Left lung (tissue), 4 donors: ENCODE measurements at regions not wholly inside any gene's neighbourhood (a gene's known extent, or its start where the extent isn't known, plus 50 kb on each side); places are given as distances from the start of the nearest gene placed in this dataset.

ENCODE experiments used
- ATAC-seq: fragments of 200-7000 bp; cut with Tn5 transposase; one replicate; pipeline ENCODE4 v1.9.1; 2020; ENCODE audit warnings: moderate library complexity
- DNase-seq, 4 donors: peaks; one replicate each; pipeline ENCODE4 v3.0.0-alpha.2; 2013 to 2020
- H3K27ac ChIP-seq, 2 donors: fragments of 200-600 bp; sonication (generic) in 1 of 2; one replicate each; pipeline versions ENCODE4 v1.5.0 to v1.8.0; 2020 to 2021
- H3K27me3 ChIP-seq, 2 donors: fragments of 200-600 bp; sonication (generic) in 1 of 2; one replicate each; pipeline versions ENCODE4 v1.5.0 to v1.8.0; 2020 to 2021
- H3K36me3 ChIP-seq, 2 donors: fragments of 200-600 bp; sonication (generic) in 1 of 2; one replicate each; pipeline versions ENCODE4 v1.5.0 to v1.8.0; 2020 to 2021
- H3K4me1 ChIP-seq, 2 donors: fragments of 200-600 bp; one replicate each; pipeline ENCODE4 v1.8.0; 2021
- H3K4me3 ChIP-seq, 2 donors: fragments of 200-600 bp; sonication (generic) in 1 of 2; one replicate each; pipeline versions ENCODE4 v1.5.0 to v1.8.0; 2020 to 2021; ENCODE audit warnings: mild to moderate bottlenecking in 1 of 2
- H3K9me3 ChIP-seq, 2 donors: fragments of 200-600 bp; sonication (generic) in 1 of 2; one replicate each; pipeline versions ENCODE4 v1.5.0 to v1.8.0; 2020 to 2021
- CTCF ChIP-seq, 2 donors: fragments of 200-600 bp; sonication (generic) in 1 of 2; IDR thresholded peaks; one replicate each; pipeline versions ENCODE4 v1.5.0 to v1.8.0; 2021; ENCODE audit warnings: antibody characterized with exemption in 2 of 2
- intact Hi-C, 2 donors: fragments of 100-400 bp; cut with DNase I; formaldehyde crosslinking; loops; one replicate each; pipeline versions ENCODE4 v1.11.2 to v1.14.2; 2022
- donor health status: DM: no; HTN: yes; CAD: no.
- donor health status: DM: no; HTN: no; CAD: no.

GRCh38 chr1:218785928-218786327, 387.8 kb upstream of the LYPLAL1 start:
- Histone ChIP-seq H3K36me3 (no peaks in the 10 kb centered on the region), H3K9me3 (no peaks in the 10 kb centered on the region), H3K4me1 (no peaks in the 10 kb centered on the region), H3K27me3 (no peaks in the 10 kb centered on the region), H3K4me3 (no peak overlapping the region), H3K27ac (no peak overlapping the region)
- TF ChIP-seq CTCF (IDR thresholded peaks at IDR 0.05) = no peak
- DNase-seq (no peak), ATAC-seq (no peak)
- intact Hi-C loops = no loop called here

GRCh38 chr1:218787826-218788225, 385.9 kb upstream of the LYPLAL1 start:
- H3K36me3 ChIP-seq = no peaks in the 10 kb centered on the region
- H3K9me3 ChIP-seq = no peaks in the 10 kb centered on the region
- intact Hi-C loops = no loop called here
- no peak for ATAC-seq
- TF ChIP-seq CTCF (IDR thresholded peaks at IDR 0.05) = no peak
- DNase-seq = no peak
- H3K27me3 ChIP-seq = no peaks in the 10 kb centered on the region
- H3K27ac ChIP-seq = no peak overlapping the region
- no peak overlapping the region for H3K4me3 ChIP-seq
- no peaks in the 10 kb centered on the region for H3K4me1 ChIP-seq

- no peaks in the 10 kb centered on the region for H3K9me3 ChIP-seq
- intact Hi-C loops = no loop called here
Measured at GRCh38 chr1:218796773-218797172, 376.9 kb upstream of the LYPLAL1 start.

GRCh38 chr1:218802799-218803198, 370.9 kb upstream of the LYPLAL1 start:
- H3K9me3 ChIP-seq = peaks cover 0 to 2% of the 10 kb centered on the region in 2 donors
- no peaks in the 10 kb centered on the region for H3K4me1 ChIP-seq
- H3K27ac ChIP-seq = no peak overlapping the region
- DNase-seq = no peak
- ATAC-seq = no peak
- no peak overlapping the region for H3K4me3 ChIP-seq
- H3K27me3 ChIP-seq = no peaks in the 10 kb centered on the region
- H3K36me3 ChIP-seq = no peaks in the 10 kb centered on the region
- intact Hi-C loops = no loop called here
- no peak for TF ChIP-seq CTCF (IDR thresholded peaks at IDR 0.05)

More at GRCh38 chr1:218796773-218797172, 376.9 kb upstream of the LYPLAL1 start:
- DNase-seq (no peak), ATAC-seq (no peak)
- no peak overlapping the region for H3K4me3 ChIP-seq
- no peaks in the 10 kb centered on the region for H3K27me3 ChIP-seq
- H3K36me3 ChIP-seq = no peaks in the 10 kb centered on the region
- TF ChIP-seq CTCF (IDR thresholded peaks at IDR 0.05) = no peak
- H3K4me1 ChIP-seq = no peaks in the 10 kb centered on the region
- no peak overlapping the region for H3K27ac ChIP-seq

DNA sequence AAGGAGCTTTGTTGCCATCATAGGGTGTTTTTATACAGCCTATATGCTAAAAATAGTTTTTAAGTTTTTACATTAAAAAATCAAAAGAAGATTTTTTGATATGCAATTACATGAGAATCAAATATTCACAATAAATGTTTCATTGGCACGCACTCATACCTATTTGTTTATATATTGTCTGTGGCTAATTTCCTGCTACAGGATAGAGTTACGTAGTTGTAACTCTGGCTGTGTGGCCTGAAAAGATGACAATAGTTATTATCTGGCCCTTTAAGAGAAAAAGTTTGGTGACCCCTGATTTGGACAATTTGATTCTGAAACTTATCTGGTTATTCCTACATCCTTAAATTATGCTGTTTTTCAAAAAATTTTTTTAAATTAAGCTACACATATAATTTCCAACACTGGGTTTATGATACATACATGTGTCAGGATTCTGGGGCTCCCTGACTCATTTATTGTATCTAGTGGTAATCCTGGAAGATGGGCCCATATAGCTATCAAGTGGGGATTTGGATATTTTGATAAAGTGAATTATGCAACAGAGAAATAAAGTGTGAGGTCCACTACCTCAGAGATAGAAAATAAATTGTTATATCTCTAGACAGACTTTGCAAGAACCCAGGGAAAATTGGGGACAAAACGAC, 370.2 kb upstream of the LYPLAL1 start:
- TF ChIP-seq CTCF (IDR thresholded peaks at IDR 0.05) = no peak
- ATAC-seq (no peak), DNase-seq (no peak)
- Histone ChIP-seq H3K27ac (no peak overlapping the region), H3K4me1 (no peaks in the 10 kb centered on the region), H3K36me3 (no peaks in the 10 kb centered on the region), H3K27me3 (no peaks in the 10 kb centered on the region), H3K4me3 (no peak overlapping the region), H3K9me3 (peaks cover 0 to 2% of the 10 kb centered on the region in 2 donors)
- intact Hi-C loops = no loop called here
